BE2C (cell line): ENCODE measurements at regions not wholly inside any gene's neighbourhood (a gene's known extent, or its start where the extent isn't known, plus 50 kb on each side); places are given as distances from the start of the nearest gene placed in this dataset.

Experiments
- DNase-seq: peaks from one replicate; pipeline ENCODE4 v3.0.0-alpha.2; 2020
- H3K27me3 ChIP-seq: fragments of 250-450 bp; sonication (Bioruptor Pico); 2 replicates; pipeline ENCODE4 v1.5.1; 2020; ENCODE audit warnings: mild to moderate bottlenecking
- H3K36me3 ChIP-seq: fragments of 250-450 bp; sonication (Bioruptor Pico); 2 replicates; pipeline ENCODE4 v1.5.1; 2020; ENCODE audit warnings: mild to moderate bottlenecking
- H3K4me1 ChIP-seq: fragments of 250-450 bp; sonication (Bioruptor Pico); 2 replicates; pipeline ENCODE4 v1.5.1; 2020
- H3K4me3 ChIP-seq: 2 replicates; pipeline ENCODE4 v1.5.1; 2011; ENCODE audit warnings: low read depth, low read length
- H3K9me3 ChIP-seq: fragments of 250-450 bp; sonication (Bioruptor Pico); 2 replicates; pipeline ENCODE4 v1.5.1; 2020
- CTCF ChIP-seq: IDR thresholded peaks from 2 replicates; pipeline ENCODE4 v1.5.1; 2012; ENCODE audit warnings: mild to moderate bottlenecking, low read depth, low read length

GRCh38 chr16:49216593-49216992 is 65.0 kb downstream of the CBLN1 start:
- TF ChIP-seq CTCF = no peak
- Histone ChIP-seq H3K36me3 (no peaks in the 10 kb centered on the region), H3K4me1 (no peaks in the 10 kb centered on the region), H3K4me3 (no peak overlapping the region), H3K9me3 (no peaks in the 10 kb centered on the region), H3K27me3 (no peaks in the 10 kb centered on the region)
- no peak for DNase-seq

GRCh38 chr16:49213594-49213993 is 68.0 kb downstream of the CBLN1 start:
- no peak for TF ChIP-seq CTCF
- Histone ChIP-seq H3K9me3 (no peaks in the 10 kb centered on the region), H3K4me3 (no peak overlapping the region), H3K27me3 (no peaks in the 10 kb centered on the region), H3K36me3 (no peaks in the 10 kb centered on the region), H3K4me1 (no peaks in the 10 kb centered on the region)
- no peak for DNase-seq

GRCh38 chr16:49204191-49204590 is 77.4 kb downstream of the CBLN1 start:
- Histone ChIP-seq H3K4me1 (no peaks in the 10 kb centered on the region), H3K27me3 (no peaks in the 10 kb centered on the region), H3K4me3 (no peak overlapping the region), H3K9me3 (no peaks in the 10 kb centered on the region), H3K36me3 (no peaks in the 10 kb centered on the region)
- TF ChIP-seq CTCF = no peak
- no peak for DNase-seq

- Histone ChIP-seq H3K9me3 (no peaks in the 10 kb centered on the region), H3K27me3 (no peaks in the 10 kb centered on the region), H3K36me3 (no peaks in the 10 kb centered on the region), H3K4me3 (no peak overlapping the region), H3K4me1 (no peaks in the 10 kb centered on the region)
- no peak for TF ChIP-seq CTCF
- DNase-seq = no peak
Measured at GRCh38 chr16:49203361-49203760, 78.3 kb downstream of the CBLN1 start.

GRCh38 chr16:49201118-49201517 is 80.5 kb downstream of the CBLN1 start:
- Histone ChIP-seq H3K9me3 (no peaks in the 10 kb centered on the region), H3K27me3 (no peaks in the 10 kb centered on the region), H3K4me3 (no peak overlapping the region), H3K4me1 (no peaks in the 10 kb centered on the region), H3K36me3 (no peaks in the 10 kb centered on the region)
- no peak for TF ChIP-seq CTCF
- DNase-seq = no peak

GRCh38 chr16:49200223-49200820 is 81.3 kb downstream of the CBLN1 start:
- H3K9me3 ChIP-seq = no peaks in the 10 kb centered on the region
- H3K27me3 ChIP-seq = no peaks in the 10 kb centered on the region
- no peaks in the 10 kb centered on the region for H3K4me1 ChIP-seq
- H3K36me3 ChIP-seq = no peaks in the 10 kb centered on the region
- no peak overlapping the region for H3K4me3 ChIP-seq
- TF ChIP-seq CTCF = no peak
- DNase-seq = no peak
